ENCODE measurements at regions not wholly inside any gene's neighbourhood (a gene's known extent, or its start where the extent isn't known, plus 50 kb on each side); places are given as distances from the start of the nearest gene placed in this dataset.

- no peak for DNase-seq
These were observed 112.8 kb upstream of the TSHZ2 start for GRCh38 chr20:52859156-52859876.

DNA sequence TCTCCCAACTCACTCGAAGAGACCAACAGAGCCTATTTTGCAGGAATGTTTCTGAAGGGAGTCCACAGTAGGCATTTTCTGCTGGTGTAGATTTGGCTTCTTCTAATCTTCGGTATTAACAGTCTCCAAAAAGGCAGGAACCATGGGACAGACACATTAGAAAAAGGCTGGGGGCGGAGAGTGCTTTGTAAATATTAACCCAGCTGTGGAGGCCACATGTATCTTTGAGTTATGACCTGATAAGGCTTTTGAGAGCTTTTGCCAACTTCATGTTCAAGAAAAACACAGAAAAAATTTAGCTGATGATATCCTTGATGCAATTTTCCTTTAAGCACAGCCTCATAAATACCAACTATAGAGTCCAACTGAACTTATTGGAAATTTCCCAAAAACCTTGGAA lies 119.4 kb upstream of the TSHZ2 start:
- DNase-seq: no peak

DNA sequence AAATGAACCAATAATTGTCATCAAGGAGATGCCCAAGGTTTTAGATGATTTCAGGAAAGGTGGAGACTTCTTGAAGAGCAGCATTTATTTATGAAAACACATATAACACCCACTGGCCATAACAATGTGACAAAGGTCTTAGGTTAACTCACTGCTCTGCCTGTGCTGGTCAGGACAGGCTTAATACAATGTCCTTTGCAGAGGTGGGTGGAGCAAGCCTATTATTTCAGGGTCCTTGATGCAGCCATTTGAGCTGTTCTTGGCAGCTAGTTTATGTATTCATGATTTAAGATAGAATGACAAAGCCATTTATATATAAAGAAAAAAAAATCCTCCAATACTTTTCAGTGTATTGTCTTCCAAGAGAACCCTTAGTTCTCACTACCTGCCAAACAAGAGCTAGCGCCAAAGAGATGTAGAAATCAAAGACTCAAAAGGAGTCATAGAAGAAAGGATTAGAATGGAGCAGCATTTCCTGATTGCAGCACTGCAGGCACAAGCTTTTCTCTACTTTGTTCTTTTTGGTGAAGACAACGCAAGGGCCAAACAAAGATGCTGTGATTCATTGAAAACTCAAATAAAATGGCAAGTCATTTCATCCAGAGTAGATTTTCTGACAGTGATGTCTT lies 124.3 kb upstream of the TSHZ2 start:
- no peak for DNase-seq

DNA sequence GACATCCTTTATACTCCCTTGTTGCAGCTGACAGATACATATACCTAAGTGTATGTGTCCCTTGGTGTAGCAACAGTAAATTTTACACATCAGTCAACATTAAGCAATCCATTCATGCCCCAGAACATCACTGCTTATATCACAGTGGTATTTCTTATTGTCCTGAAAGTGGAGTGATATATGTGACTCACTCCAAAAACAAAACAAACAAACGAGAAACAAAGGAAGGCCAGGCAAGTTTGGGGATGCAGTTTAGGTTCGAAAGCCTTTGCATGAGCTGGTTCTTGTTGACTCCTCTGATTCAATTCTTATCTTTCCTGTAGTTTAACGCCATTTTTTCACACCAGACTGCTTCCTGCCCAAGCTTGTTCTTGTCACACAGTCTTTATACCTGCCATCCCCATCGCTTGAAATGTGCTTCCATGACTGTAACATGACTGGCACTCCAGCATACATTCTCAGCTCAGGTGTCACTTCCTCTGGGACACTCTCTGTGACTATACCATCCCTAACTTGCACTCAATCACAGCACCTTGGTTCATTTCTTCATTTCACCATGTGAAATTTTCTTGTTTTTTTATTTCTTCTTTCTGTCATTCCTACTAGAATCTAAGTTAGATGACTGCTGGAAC lies 125.0 kb upstream of the TSHZ2 start:
- DNase-seq: no peak

DNA sequence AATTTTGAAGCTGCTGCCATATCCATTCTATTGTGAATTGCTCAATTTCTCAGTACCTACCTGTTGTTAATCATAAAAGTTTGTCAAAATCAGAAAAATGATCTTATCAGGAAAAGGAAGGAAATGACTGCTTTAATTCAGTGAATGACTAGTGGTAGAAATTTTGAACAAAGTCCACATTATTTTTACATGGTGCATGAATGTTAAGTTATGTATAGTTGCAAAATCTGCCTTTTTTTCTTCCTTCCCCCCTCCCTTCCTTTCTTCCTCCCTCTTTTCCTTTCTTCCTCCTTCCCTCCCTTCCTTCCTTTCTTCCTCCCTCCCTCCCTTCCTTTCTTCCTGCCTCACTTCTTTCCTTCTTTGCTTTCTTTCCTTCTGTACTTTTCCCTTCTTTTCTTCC lies 127.1 kb upstream of the TSHZ2 start:
- DNase-seq: no peak

- DNase-seq: no peak
These were observed 128.7 kb upstream of the TSHZ2 start for GRCh38 chr20:52843425-52843824.

- no peak for DNase-seq
These were observed 131.2 kb upstream of the TSHZ2 start for GRCh38 chr20:52841003-52841402.

DNA sequence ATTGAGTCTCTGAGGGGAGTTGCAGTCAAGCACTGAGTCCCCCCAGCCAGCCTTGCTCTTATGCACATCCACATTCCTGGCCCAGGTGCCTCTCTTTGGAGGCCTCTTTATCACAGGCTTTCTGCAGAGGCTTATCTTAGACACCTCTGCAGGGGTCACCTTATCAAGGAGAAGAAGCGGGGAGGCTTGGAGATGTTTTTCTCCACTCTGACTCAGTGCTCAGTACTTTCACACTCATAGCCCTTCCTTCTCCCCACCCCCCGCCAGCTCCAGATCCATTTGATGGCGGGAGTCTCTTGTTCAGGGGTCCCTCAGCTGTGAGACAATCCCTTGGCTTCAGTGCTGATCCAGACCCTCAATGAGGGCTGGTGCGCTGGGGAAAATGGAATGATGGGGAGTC lies 132.1 kb upstream of the TSHZ2 start:
- no peak for DNase-seq

- no peak for DNase-seq
These were observed 133.5 kb upstream of the TSHZ2 start for GRCh38 chr20:52838510-52839241.

- DNase-seq: no peak
These were observed 134.8 kb upstream of the TSHZ2 start for GRCh38 chr20:52837378-52837777.

- no peak for DNase-seq
These were observed 138.3 kb upstream of the TSHZ2 start for GRCh38 chr20:52833901-52834300.

DNA sequence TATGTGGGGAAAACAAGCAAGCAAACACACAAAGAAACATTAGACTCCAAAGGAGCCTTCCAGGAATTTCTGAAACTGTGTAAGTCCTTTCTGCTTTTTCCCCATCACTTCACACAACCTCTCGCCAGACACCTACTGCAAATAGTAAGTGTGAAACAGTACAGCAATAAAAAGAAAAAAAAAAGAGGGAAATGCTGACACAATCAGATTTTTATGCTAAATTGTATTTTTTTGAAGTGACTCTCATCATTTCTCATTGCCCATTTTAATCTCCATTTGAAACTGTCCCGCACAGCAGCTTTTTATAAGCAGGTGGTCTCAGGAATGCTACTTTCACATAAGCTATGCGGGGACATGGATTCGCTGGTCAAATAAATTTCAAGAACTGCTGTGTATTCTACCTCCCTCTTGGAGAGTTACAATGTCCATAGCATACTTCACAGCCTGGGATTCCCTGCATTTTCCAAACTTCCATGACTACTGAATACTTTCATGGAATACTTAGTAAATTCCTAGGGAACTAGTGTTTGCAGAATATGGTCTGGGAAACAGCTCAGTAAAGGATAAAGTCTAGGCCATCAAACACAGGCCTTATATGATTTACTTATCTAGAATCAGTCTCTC lies 139.9 kb upstream of the TSHZ2 start:
- no peak for DNase-seq

GRCh38 chr20:52830598-52830997 lies 141.6 kb upstream of the TSHZ2 start:
- no peak for DNase-seq

DNA sequence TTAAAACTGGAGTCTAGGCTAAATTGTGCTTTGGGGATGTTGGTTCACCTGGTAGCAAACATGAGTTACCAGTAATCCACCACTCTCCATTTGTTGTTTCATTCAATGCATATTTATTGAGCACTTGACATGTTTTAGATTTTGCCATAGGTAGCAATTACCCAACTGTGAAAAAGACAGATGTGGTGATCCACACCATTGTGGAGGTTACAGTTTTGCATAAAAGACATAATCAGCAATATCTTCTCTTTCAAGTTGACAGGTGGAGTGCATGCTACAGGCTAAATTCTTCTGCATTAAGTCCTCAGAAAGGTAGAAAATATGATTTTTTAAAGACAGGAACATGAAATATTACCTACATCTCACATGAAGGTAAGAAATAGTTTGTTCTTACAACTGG lies 143.0 kb upstream of the TSHZ2 start:
- DNase-seq: no peak

- DNase-seq: no peak
These were observed 144.0 kb upstream of the TSHZ2 start for GRCh38 chr20:52828199-52828598.

DNA sequence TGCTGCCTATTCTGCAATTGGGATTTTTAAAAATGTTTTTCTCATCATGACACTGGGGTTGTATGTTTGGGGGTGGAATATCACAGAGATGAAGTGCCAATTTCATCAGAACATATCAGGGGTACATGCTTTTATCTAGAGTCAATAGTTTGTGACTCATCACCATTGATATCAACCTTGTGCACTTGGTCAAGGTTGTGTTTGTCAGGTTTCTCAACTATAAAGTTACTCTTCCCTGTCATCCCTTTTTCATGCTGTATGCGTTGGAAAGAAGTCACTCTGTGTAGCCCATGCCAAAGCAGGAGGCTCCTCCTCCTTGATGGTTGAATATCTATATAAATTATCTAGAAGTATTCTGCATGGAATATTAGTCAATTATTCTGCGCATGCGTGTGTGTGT lies 145.4 kb upstream of the TSHZ2 start:
- DNase-seq: no peak

DNA sequence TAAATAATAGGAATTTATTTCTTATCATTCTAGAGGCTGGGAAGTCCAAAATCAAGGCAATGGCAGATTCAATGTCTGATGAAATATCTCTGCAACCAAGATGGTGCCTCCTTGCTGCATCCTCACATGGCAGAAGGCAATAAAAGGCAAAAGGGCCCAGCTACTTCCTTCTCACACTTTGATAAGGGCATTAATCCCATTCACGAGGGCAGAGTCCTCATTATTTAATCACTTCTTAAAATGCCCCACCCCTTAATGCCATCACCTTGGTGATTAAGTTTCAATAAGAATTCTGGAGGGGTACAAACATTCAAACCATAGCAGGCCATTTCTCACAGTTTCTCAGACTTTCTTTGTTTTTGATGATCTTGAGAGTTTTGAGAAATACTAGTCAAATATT lies 145.8 kb upstream of the TSHZ2 start:
- DNase-seq: no peak

DNA sequence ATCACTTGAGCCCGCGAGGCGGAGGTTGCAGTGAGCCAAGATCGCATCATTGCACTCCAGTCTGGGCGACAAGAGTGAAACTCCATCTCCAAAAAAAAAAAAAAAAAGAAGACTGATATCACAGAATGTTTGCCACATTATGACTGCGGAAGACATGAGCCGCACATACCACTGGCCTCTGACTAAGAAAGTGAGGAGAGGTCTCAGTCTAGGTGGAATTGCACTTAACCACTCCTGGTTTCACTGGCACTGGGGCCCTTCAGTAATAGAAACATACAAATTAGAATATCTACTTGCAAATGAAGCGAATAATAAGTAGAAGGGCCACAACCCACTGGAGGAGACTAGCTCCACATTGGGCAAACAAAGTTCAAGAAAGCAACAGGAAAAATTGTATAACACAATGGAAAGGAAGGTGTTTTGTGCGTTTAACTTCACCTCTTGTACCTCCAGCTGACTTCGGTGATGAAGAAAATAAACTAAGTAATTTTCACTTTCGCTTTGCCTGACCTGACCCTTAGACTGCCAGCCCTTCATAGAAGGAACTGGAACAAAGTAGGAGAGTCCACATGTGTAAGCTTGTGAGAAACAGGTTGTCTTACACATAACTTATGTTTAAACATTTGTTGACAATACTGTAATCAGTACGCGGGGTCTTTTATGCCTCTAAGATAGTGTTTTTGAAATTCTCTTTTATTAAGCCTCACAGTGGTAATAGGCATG lies 147.5 kb upstream of the TSHZ2 start:
- DNase-seq: no peak

DNA sequence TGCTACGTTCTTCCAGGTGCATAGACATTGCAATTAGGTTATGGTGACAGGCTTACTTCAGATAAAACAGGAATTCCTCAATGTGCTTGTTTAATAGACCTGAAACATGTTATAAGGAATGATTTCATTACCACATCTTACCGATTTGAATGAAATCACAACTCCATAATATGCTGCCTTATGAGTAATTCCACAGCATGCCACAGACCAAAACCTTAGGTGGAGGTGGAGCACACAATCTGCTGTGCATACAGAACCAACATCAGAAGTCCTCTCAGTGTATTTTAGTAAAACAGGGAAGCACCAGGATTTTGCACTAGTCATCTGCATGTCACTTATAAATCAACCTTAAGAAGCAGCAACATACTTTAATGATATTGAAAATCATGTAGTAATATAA lies 148.9 kb upstream of the TSHZ2 start:
- no peak for DNase-seq

DNA sequence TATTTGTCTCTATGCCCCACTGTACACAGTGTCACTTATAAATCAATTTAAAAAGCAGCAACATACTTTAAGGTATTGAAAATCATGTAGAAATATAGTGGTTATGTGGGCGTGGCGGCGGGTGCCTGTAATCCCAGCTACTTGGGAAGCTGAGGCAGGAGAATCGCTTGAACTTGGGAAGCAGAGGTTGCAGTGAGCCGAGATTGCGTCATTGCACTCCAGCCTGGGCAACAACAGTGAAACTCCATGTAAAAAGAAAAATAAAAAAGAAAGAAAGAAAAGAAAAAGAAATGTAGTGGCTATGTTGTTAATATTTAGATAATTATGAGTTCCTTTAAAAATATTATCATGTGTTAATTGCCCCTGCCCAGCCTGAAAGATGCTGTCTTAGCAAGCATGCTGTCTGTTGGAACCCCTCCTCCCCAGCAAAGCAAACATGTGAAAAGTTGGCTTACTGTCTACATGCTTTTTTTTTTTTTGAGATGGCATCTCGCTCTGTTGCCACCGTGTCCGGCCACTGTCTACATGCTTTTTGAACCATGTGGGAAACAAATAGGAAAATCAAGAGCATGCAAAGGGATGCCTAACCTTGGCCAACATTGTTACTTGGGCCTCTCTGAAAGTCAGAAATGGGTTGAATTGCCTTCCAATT lies 151.4 kb upstream of the TSHZ2 start:
- DNase-seq: no peak

DNA sequence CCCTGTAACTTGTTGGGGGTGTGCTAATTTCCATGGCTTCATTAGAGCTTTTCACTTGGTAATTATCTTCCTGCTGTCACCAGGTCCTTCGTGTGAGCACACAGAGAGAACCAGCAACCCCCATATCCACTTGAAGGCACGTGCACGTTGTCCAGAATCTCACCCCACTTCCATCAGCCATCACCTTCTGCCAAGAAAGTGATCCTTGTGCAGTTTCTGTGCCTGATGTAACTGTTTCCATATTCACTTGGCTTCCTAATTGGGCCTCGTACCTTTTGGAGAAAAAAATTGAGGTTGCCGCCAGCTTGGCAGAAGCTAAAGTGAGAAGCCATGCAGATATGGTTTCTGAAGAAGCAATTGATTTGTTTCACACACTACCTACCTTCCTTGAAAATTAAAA lies 153.7 kb upstream of the TSHZ2 start:
- no peak for DNase-seq

- no peak for DNase-seq
These were observed 154.2 kb upstream of the TSHZ2 start for GRCh38 chr20:52817981-52818380.

All from right forelimb (tissue), 1 donor.